B cell (primary cell): ENCODE measurements at regions not wholly inside any gene's neighbourhood (a gene's known extent, or its start where the extent isn't known, plus 50 kb on each side); places are given as distances from the start of the nearest gene placed in this dataset.

Experiments
- ATAC-seq: fragments of 200-7000 bp; cut with Tn5 transposase; one replicate; pipeline ENCODE4 v1.10.0; 2021; ENCODE audit warnings: low read depth, mild to moderate bottlenecking, moderate number of reproducible peaks, moderate library complexity
- CTCF ChIA-PET: fragments of 350-600 bp; sonication (Branson Sonifier 250); formaldehyde crosslinking; loops from one replicate; lab custom pipeline; 2021; ENCODE audit warnings: antibody characterized with exemption, inconsistent platforms; lab: Charles Lee
- POLR2A ChIA-PET: fragments of 350-600 bp; sonication (Branson Sonifier 250); formaldehyde crosslinking; loops from one replicate; lab custom pipeline; 2021; ENCODE audit warnings: antibody characterized with exemption; lab: Charles Lee
- DNase-seq: peaks from one replicate; pipeline ENCODE4 v3.0.0; 2013
- H2AFZ ChIP-seq: 2 replicates; pipeline ENCODE4 v1.6.1; 2012; ENCODE audit warnings: mild to moderate bottlenecking, low read depth, low read length; ENCODE audit not compliant: insufficient read depth, poor library complexity, severe bottlenecking
- H3K27ac ChIP-seq, 2 donors: 1 replicate in 1 of 2; 2 replicates in 1 of 2; pipeline ENCODE4 v1.5.1; 2012 to 2013; ENCODE audit warnings: low read length in 2 of 2, mild to moderate bottlenecking in 2 of 2, moderate library complexity in 1 of 2
- H3K27me3 ChIP-seq, 4 experiments: fragments of 200-600 bp in 1 of 4; sonication (generic) in 1 of 4; replicated peaks in 1 of 4; 1 replicate in 2 of 4; 2 replicates in 2 of 4; pipeline versions ENCODE4 v1.6.1 to v1.7.0; 2013 to 2016; ENCODE audit warnings: low read length in 3 of 4, mild to moderate bottlenecking in 2 of 4, mixed read lengths in 1 of 4, moderate library complexity in 1 of 4; ENCODE audit not compliant: insufficient read depth in 4 of 4, control insufficient read depth in 3 of 4; ENCODE audit errors: control extremely low read depth in 1 of 4
- H3K36me3 ChIP-seq, 2 experiments: replicated peaks in 1 of 2; 1 replicate in 1 of 2; 2 replicates in 1 of 2; pipeline versions ENCODE4 v1.6.1 to v1.7.1; 2013; ENCODE audit warnings: low read length in 1 of 2; ENCODE audit not compliant: insufficient read depth in 2 of 2, control insufficient read depth in 1 of 2; ENCODE audit errors: control extremely low read depth in 1 of 2, extremely low read depth in 1 of 2
- H3K4me1 ChIP-seq, 2 donors: fragments of 200-600 bp in 1 of 2; sonication (generic) in 1 of 2; 1 replicate in 1 of 2; 2 replicates in 1 of 2; pipeline versions ENCODE4 v1.5.1 to v1.6.1; 2013 to 2017; ENCODE audit warnings: low read length in 2 of 2; ENCODE audit not compliant: control insufficient read depth in 2 of 2, insufficient read depth in 2 of 2
- H3K4me2 ChIP-seq: replicated peaks from 2 replicates; pipeline ENCODE3; 2012; ENCODE audit warnings: mild to moderate bottlenecking, low read depth, low read length; ENCODE audit not compliant: poor library complexity, severe bottlenecking
- H3K4me3 ChIP-seq, 5 experiments: fragments of 200-600 bp in 1 of 5; sonication (generic) in 1 of 5; 1 replicate in 3 of 5; 2 replicates in 2 of 5; pipeline versions ENCODE4 v1.5.1 to v1.7.0; 2011 to 2016; ENCODE audit warnings: low read length in 4 of 5, mild to moderate bottlenecking in 4 of 5, low read depth in 2 of 5, control low read depth in 1 of 5, moderate library complexity in 1 of 5; ENCODE audit not compliant: insufficient read depth in 1 of 5; ENCODE audit errors: control extremely low read depth in 1 of 5, extremely low read depth in 1 of 5
- H3K79me2 ChIP-seq: fragments of 200-600 bp; sonication (generic); one replicate; pipeline ENCODE4 v1.6.0; 2016; ENCODE audit warnings: low read length; ENCODE audit not compliant: control insufficient read depth, insufficient read depth
- H3K9ac ChIP-seq: fragments of 200-600 bp; sonication (generic); 2 replicates; pipeline ENCODE4 v1.6.1; 2017; ENCODE audit warnings: mild to moderate bottlenecking, low read length, moderate library complexity
- H3K9me3 ChIP-seq, 3 donors: one replicate each; pipeline versions ENCODE4 v1.6.1 to v1.7.1; 2013; ENCODE audit warnings: low read length in 2 of 3; ENCODE audit not compliant: control insufficient read depth in 2 of 3, insufficient read depth in 1 of 3; ENCODE audit errors: control extremely low read depth in 1 of 3
- H4K20me1 ChIP-seq: 2 replicates; pipeline ENCODE4 v1.6.0; 2012; ENCODE audit warnings: mild to moderate bottlenecking, low read length; ENCODE audit not compliant: insufficient read depth, control insufficient read depth, poor library complexity, severe bottlenecking
- H3K27ac Mint-ChIP-seq: one replicate; pipeline ENCODE4 v1.8.0; 2021; ENCODE audit warnings: mixed read lengths
- H3K27me3 Mint-ChIP-seq: one replicate; pipeline ENCODE4 v1.8.0; 2021; ENCODE audit warnings: mixed read lengths
- H3K4me1 Mint-ChIP-seq: one replicate; pipeline ENCODE4 v1.8.0; 2021; ENCODE audit warnings: mixed read lengths
- H3K4me3 Mint-ChIP-seq: one replicate; pipeline ENCODE4 v1.8.0; 2021; ENCODE audit warnings: mixed read lengths
- H3K9me3 Mint-ChIP-seq: one replicate; pipeline ENCODE4 v1.8.0; 2022; ENCODE audit warnings: mixed read lengths; ENCODE audit not compliant: insufficient read depth
- EZH2 ChIP-seq: IDR thresholded peaks from 2 replicates; pipeline ENCODE4 v1.6.1; 2012; ENCODE audit warnings: borderline replicate concordance, low read depth, mild to moderate bottlenecking, moderate library complexity, low read length; ENCODE audit not compliant: insufficient read depth, poor library complexity, severe bottlenecking
- WGBS: methylation state at CpG from one replicate; pipeline ENCODE4 v1.1.5; 2013; ENCODE audit warnings: missing lambda C conversion rate; ENCODE audit not compliant: insufficient coverage; 5-methylcytosine and 5-hydroxymethylcytosine counted together
- intact Hi-C: fragments of 100-400 bp; cut with micrococcal nuclease; formaldehyde crosslinking; loops from one replicate; pipeline ENCODE4 v1.10.0; 2022
- TF ChIP-seq, protein P1 (sequence below): fragments of 200-600 bp; IDR thresholded peaks from one replicate; pipeline ENCODE4 v1.8.0; 2022; ENCODE audit warnings: antibody characterized with exemption, mild to moderate bottlenecking

- ATAC-seq = no peak
- H3K27ac Mint-ChIP-seq = no peak overlapping the region
- H3K27me3 Mint-ChIP-seq = no peaks in the 10 kb centered on the region
- no peaks in the 10 kb centered on the region for H3K4me1 ChIP-seq
- no peak overlapping the region for H3K4me3 Mint-ChIP-seq
- no peaks in the 10 kb centered on the region for H3K9me3 ChIP-seq
- no peak overlapping the region for H3K27ac ChIP-seq
- H2AFZ ChIP-seq = no peak overlapping the region
- ChIA-PET POLR2A (interaction anchor here (0.5 kb wide), 1 partner anchor 37 kb away, joined by 3 read pairs; no protein-coding TSS in a partner anchor), CTCF (no interaction called here)
- no peak overlapping the region for H3K4me3 ChIP-seq
- H3K27me3 ChIP-seq = no peaks in the 10 kb centered on the region
- no peaks in the 10 kb centered on the region for H3K79me2 ChIP-seq
- DNase-seq = no peak
- no peak for TF ChIP-seq EZH2
- TF ChIP-seq, protein P1, sequence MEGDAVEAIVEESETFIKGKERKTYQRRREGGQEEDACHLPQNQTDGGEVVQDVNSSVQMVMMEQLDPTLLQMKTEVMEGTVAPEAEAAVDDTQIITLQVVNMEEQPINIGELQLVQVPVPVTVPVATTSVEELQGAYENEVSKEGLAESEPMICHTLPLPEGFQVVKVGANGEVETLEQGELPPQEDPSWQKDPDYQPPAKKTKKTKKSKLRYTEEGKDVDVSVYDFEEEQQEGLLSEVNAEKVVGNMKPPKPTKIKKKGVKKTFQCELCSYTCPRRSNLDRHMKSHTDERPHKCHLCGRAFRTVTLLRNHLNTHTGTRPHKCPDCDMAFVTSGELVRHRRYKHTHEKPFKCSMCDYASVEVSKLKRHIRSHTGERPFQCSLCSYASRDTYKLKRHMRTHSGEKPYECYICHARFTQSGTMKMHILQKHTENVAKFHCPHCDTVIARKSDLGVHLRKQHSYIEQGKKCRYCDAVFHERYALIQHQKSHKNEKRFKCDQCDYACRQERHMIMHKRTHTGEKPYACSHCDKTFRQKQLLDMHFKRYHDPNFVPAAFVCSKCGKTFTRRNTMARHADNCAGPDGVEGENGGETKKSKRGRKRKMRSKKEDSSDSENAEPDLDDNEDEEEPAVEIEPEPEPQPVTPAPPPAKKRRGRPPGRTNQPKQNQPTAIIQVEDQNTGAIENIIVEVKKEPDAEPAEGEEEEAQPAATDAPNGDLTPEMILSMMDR = no peak
- intact Hi-C loops = no loop called here
- no peaks in the 10 kb centered on the region for H4K20me1 ChIP-seq
- no peak overlapping the region for H3K9ac ChIP-seq
- 83% methylated on average over 2 of the region's 3 CpGs for WGBS
- no peaks in the 10 kb centered on the region for H3K36me3 ChIP-seq
- H3K4me2 ChIP-seq = no peak overlapping the region
- H3K4me1 Mint-ChIP-seq = no peaks in the 10 kb centered on the region
- peaks cover 2% of the 10 kb centered on the region for H3K9me3 Mint-ChIP-seq
These were observed 270.6 kb downstream of the KLF5 start for GRCh38 chr13:73329355-73329754.

- intact Hi-C loops = no loop called here
- no peaks in the 10 kb centered on the region for H3K9me3 ChIP-seq
- DNase-seq (no peak), ATAC-seq (no peak)
- no peaks in the 10 kb centered on the region for H3K36me3 ChIP-seq
- no peaks in the 10 kb centered on the region for H3K4me1 ChIP-seq
- ChIA-PET CTCF (no interaction called here), POLR2A (no interaction called here)
- no peak overlapping the region for H2AFZ ChIP-seq
- H3K4me3 Mint-ChIP-seq = no peak overlapping the region
- no peaks in the 10 kb centered on the region for H3K27me3 Mint-ChIP-seq
- no peak overlapping the region for H3K27ac ChIP-seq
- H3K4me2 ChIP-seq = no peak overlapping the region
- H3K9me3 Mint-ChIP-seq = peaks cover 2% of the 10 kb centered on the region
- H3K79me2 ChIP-seq = no peaks in the 10 kb centered on the region
- no peaks in the 10 kb centered on the region for H3K4me1 Mint-ChIP-seq
- H4K20me1 ChIP-seq = no peaks in the 10 kb centered on the region
- no peak overlapping the region for H3K9ac ChIP-seq
- H3K4me3 ChIP-seq = no peak overlapping the region
- no peak overlapping the region for H3K27ac Mint-ChIP-seq
- no peak for TF ChIP-seq EZH2
- TF ChIP-seq, protein P1 = no peak
- 100% methylated on average over 1 of the region's 4 CpGs for WGBS
- H3K27me3 ChIP-seq = no peaks in the 10 kb centered on the region
These were observed 268.8 kb downstream of the KLF5 start for GRCh38 chr13:73327579-73327978.
